ENCODE measurements at regions not wholly inside any gene's neighbourhood (a gene's known extent, or its start where the extent isn't known, plus 50 kb on each side); places are given as distances from the start of the nearest gene placed in this dataset.

- no peak overlapping the region for H3K27ac ChIP-seq (ENCODE audit: low read depth in 1 of 2, low read length in 1 of 2)
- H3K4me3 ChIP-seq (ENCODE audit: low read length in 2 of 2) = no peak overlapping the region
- peaks cover 0 to 3% of the 10 kb centered on the region in 2 donors for H3K9me3 ChIP-seq (ENCODE audit: control insufficient read depth in 2 of 2, insufficient read depth in 1 of 2, low read length in 1 of 2)
- H3K27me3 ChIP-seq (ENCODE audit: control insufficient read depth in 2 of 2, insufficient read depth in 1 of 2, low read length in 1 of 2) = no peaks in the 10 kb centered on the region
- no peaks in the 10 kb centered on the region for H3K4me1 ChIP-seq (ENCODE audit: control insufficient read depth in 2 of 2, insufficient read depth in 2 of 2, low read length in 2 of 2)
- DNase-seq (ENCODE audit: low read depth in 6 of 9, low spot score in 9 of 9) = no peak
- no peaks in the 10 kb centered on the region for H3K36me3 ChIP-seq (ENCODE audit: control insufficient read depth in 2 of 2, insufficient read depth in 2 of 2, low read length in 1 of 2)
These were observed 353.3 kb downstream of the AKAIN1 start for GRCh38 chr18:4843771-4844170.

DNA sequence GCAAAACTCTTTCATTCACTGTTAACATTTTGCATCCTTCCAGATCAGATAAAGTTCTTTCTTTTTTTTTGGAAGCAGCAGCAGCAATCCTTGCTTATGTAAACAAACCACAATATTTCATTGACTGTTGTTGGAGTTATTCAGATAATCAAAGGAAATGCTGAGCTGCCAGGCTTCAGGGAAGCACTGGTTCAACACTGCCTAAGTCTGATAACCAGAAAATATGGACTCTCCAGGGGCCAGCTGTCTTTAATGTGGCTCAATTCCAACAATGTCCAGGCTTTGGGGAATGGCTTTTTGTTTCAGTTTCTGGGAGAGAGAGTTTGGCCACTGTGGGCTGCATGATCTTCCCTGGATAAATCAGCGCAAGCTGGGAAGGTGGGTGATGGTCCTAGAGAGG lies 354.3 kb downstream of the AKAIN1 start:
- Histone ChIP-seq H3K27me3 (ENCODE audit: control insufficient read depth in 2 of 2, insufficient read depth in 1 of 2, low read length in 1 of 2) (no peaks in the 10 kb centered on the region), H3K4me1 (ENCODE audit: control insufficient read depth in 2 of 2, insufficient read depth in 2 of 2, low read length in 2 of 2) (no peaks in the 10 kb centered on the region), H3K27ac (ENCODE audit: low read depth in 1 of 2, low read length in 1 of 2) (no peak overlapping the region), H3K36me3 (ENCODE audit: control insufficient read depth in 2 of 2, insufficient read depth in 2 of 2, low read length in 1 of 2) (no peaks in the 10 kb centered on the region), H3K4me3 (ENCODE audit: low read length in 2 of 2) (no peak overlapping the region), H3K9me3 (ENCODE audit: control insufficient read depth in 2 of 2, insufficient read depth in 1 of 2, low read length in 1 of 2) (peaks cover 0 to 3% of the 10 kb centered on the region in 2 donors)
- 73% methylated on average over 1 of the region's 1 CpG for WGBS
- DNase-seq (ENCODE audit: low read depth in 6 of 9, low spot score in 9 of 9) = no peak

- Histone ChIP-seq H3K9me3 (ENCODE audit: control insufficient read depth in 2 of 2, insufficient read depth in 1 of 2, low read length in 1 of 2) (peaks cover 0 to 3% of the 10 kb centered on the region in 2 donors), H3K4me3 (ENCODE audit: low read length in 2 of 2) (no peak overlapping the region), H3K4me1 (ENCODE audit: control insufficient read depth in 2 of 2, insufficient read depth in 2 of 2, low read length in 2 of 2) (no peaks in the 10 kb centered on the region), H3K27me3 (ENCODE audit: control insufficient read depth in 2 of 2, insufficient read depth in 1 of 2, low read length in 1 of 2) (no peaks in the 10 kb centered on the region), H3K27ac (ENCODE audit: low read depth in 1 of 2, low read length in 1 of 2) (no peak overlapping the region), H3K36me3 (ENCODE audit: control insufficient read depth in 2 of 2, insufficient read depth in 2 of 2, low read length in 1 of 2) (no peaks in the 10 kb centered on the region)
- 77% methylated on average over 2 of the region's 2 CpGs for whole genome bisulfite sequencing
- no peak for DNase-seq (ENCODE audit: low read depth in 6 of 9, low spot score in 9 of 9)
These were observed 354.8 kb downstream of the AKAIN1 start for GRCh38 chr18:4842287-4842686.

DNA sequence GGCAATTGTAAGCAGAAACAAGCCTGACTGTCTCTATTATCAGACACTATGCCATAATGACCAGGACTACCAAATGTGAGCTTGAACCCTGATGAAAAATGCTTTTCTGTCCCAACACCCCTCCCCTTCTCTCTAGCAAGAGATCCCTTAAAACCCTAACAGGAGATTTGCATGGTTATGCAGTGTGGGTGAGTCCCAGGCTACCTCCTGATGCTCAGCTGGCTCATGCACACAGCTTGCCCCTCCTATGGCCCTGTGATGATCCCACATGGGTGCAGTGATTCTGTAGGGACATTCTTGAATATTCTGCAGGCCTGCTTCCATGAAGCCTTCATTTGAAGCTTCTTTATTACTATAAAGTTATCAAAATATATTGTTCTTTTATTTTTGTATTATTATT lies 357.4 kb downstream of the AKAIN1 start:
- Histone ChIP-seq H3K27me3 (ENCODE audit: control insufficient read depth in 2 of 2, insufficient read depth in 1 of 2, low read length in 1 of 2) (no peaks in the 10 kb centered on the region), H3K4me3 (ENCODE audit: low read length in 2 of 2) (no peak overlapping the region), H3K4me1 (ENCODE audit: control insufficient read depth in 2 of 2, insufficient read depth in 2 of 2, low read length in 2 of 2) (no peaks in the 10 kb centered on the region), H3K9me3 (ENCODE audit: control insufficient read depth in 2 of 2, insufficient read depth in 1 of 2, low read length in 1 of 2) (no peaks in the 10 kb centered on the region), H3K27ac (ENCODE audit: low read depth in 1 of 2, low read length in 1 of 2) (no peak overlapping the region), H3K36me3 (ENCODE audit: control insufficient read depth in 2 of 2, insufficient read depth in 2 of 2, low read length in 1 of 2) (no peaks in the 10 kb centered on the region)
- DNase-seq (ENCODE audit: low read depth in 6 of 9, low spot score in 9 of 9) = no peak

GRCh38 chr18:4836141-4836540 lies 360.9 kb downstream of the AKAIN1 start:
- Histone ChIP-seq H3K27me3 (ENCODE audit: control insufficient read depth in 2 of 2, insufficient read depth in 1 of 2, low read length in 1 of 2) (no peaks in the 10 kb centered on the region), H3K4me3 (ENCODE audit: low read length in 2 of 2) (no peak overlapping the region), H3K36me3 (ENCODE audit: control insufficient read depth in 2 of 2, insufficient read depth in 2 of 2, low read length in 1 of 2) (no peaks in the 10 kb centered on the region), H3K4me1 (ENCODE audit: control insufficient read depth in 2 of 2, insufficient read depth in 2 of 2, low read length in 2 of 2) (no peaks in the 10 kb centered on the region), H3K9me3 (ENCODE audit: control insufficient read depth in 2 of 2, insufficient read depth in 1 of 2, low read length in 1 of 2) (no peaks in the 10 kb centered on the region), H3K27ac (ENCODE audit: low read depth in 1 of 2, low read length in 1 of 2) (no peak overlapping the region)
- DNase-seq (ENCODE audit: low read depth in 6 of 9, low spot score in 9 of 9) = no peak
- 62% methylated on average over 1 of the region's 1 CpG for WGBS

DNA sequence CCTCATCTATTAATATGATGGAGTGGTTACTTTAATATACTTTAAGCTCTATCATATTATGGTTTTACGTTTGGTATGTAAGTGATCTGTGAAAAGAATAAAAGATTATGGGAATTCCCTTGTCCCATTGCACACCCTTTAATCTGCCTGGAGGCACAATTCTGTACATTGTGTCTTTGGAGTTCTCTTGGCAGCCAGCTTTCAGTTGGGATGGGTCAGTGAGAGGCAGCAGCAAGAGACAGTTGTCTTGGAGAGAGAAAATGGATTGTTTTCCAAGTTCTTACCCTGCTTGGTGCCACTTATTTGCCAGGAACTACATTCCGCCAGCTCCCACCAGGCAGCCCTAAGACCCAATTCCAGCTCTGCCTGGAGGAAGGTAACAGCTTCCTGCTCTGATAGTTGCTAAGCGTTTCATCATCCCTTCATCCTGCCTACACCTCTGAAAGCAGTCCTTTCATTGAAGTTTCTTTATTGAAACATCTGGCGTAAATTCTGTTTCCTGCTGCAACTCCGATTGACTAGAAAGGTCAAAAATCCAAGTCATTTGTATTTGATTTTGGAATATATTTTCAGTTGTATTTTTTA lies 365.2 kb downstream of the AKAIN1 start:
- Histone ChIP-seq H3K9me3 (ENCODE audit: control insufficient read depth in 2 of 2, insufficient read depth in 1 of 2, low read length in 1 of 2) (no peaks in the 10 kb centered on the region), H3K27me3 (ENCODE audit: control insufficient read depth in 2 of 2, insufficient read depth in 1 of 2, low read length in 1 of 2) (no peaks in the 10 kb centered on the region), H3K4me1 (ENCODE audit: control insufficient read depth in 2 of 2, insufficient read depth in 2 of 2, low read length in 2 of 2) (no peaks in the 10 kb centered on the region), H3K4me3 (ENCODE audit: low read length in 2 of 2) (no peak overlapping the region), H3K36me3 (ENCODE audit: control insufficient read depth in 2 of 2, insufficient read depth in 2 of 2, low read length in 1 of 2) (no peaks in the 10 kb centered on the region), H3K27ac (ENCODE audit: low read depth in 1 of 2, low read length in 1 of 2) (no peak overlapping the region)
- 73% methylated on average over 5 of the region's 5 CpGs for WGBS
- no peak for DNase-seq (ENCODE audit: low read depth in 6 of 9, low spot score in 9 of 9)

DNA sequence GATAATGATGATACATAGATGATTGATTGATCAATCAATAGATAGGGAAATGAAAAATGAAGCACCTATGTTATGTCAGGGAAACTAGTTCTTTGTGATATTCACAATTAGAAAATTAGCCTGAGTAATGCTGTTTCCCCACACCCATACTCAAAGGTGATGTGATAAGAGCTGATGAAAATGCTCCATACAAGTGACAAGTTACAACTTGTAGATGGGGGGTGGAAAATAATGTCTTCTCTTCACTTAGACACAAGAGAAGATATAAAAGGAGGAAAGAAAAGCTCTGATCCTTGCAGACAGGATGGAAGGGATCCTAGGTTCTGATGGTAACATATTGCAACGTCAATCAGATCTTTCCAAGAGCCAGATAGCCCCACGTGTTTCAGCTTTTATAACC lies 365.9 kb downstream of the AKAIN1 start:
- DNase-seq (ENCODE audit: low read depth in 6 of 9, low spot score in 9 of 9) = no peak
- 79% methylated on average over 2 of the region's 2 CpGs for WGBS
- Histone ChIP-seq H3K36me3 (ENCODE audit: control insufficient read depth in 2 of 2, insufficient read depth in 2 of 2, low read length in 1 of 2) (no peaks in the 10 kb centered on the region), H3K4me3 (ENCODE audit: low read length in 2 of 2) (no peak overlapping the region), H3K9me3 (ENCODE audit: control insufficient read depth in 2 of 2, insufficient read depth in 1 of 2, low read length in 1 of 2) (no peaks in the 10 kb centered on the region), H3K27ac (ENCODE audit: low read depth in 1 of 2, low read length in 1 of 2) (no peak overlapping the region), H3K4me1 (ENCODE audit: control insufficient read depth in 2 of 2, insufficient read depth in 2 of 2, low read length in 2 of 2) (no peaks in the 10 kb centered on the region), H3K27me3 (ENCODE audit: control insufficient read depth in 2 of 2, insufficient read depth in 1 of 2, low read length in 1 of 2) (no peaks in the 10 kb centered on the region)

DNA sequence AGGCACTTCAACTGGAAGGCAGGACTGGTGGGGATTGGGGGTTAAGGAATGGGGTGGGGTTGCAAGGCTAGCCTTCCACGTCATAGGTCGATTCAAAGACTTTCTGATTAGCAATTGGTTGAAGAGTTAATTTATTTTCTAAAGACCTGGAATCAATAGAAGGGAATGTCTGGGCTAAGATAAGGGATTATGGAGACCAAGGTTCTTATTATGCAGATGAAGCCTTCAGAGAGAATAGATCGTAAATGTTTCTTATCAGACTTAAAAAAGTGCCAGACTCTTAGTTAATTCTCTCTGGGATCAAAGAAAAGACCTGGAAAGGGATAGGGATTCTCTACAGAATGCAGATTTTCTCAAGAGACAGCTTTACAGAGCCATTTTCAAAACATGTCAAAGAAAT lies 368.0 kb upstream of the DLGAP1 start:
- no peak overlapping the region for H3K4me3 ChIP-seq (ENCODE audit: low read length in 2 of 2)
- H3K9me3 ChIP-seq (ENCODE audit: control insufficient read depth in 2 of 2, insufficient read depth in 1 of 2, low read length in 1 of 2) = peaks cover 0 to 5% of the 10 kb centered on the region in 2 donors
- WGBS = 85% methylated on average over 3 of the region's 3 CpGs
- H3K36me3 ChIP-seq (ENCODE audit: control insufficient read depth in 2 of 2, insufficient read depth in 2 of 2, low read length in 1 of 2) = no peaks in the 10 kb centered on the region
- no peaks in the 10 kb centered on the region for H3K27me3 ChIP-seq (ENCODE audit: control insufficient read depth in 2 of 2, insufficient read depth in 1 of 2, low read length in 1 of 2)
- no peaks in the 10 kb centered on the region for H3K4me1 ChIP-seq (ENCODE audit: control insufficient read depth in 2 of 2, insufficient read depth in 2 of 2, low read length in 2 of 2)
- no peak overlapping the region for H3K27ac ChIP-seq (ENCODE audit: low read depth in 1 of 2, low read length in 1 of 2)
- no peak for DNase-seq (ENCODE audit: low read depth in 6 of 9, low spot score in 9 of 9)

GRCh38 chr18:4821801-4822200 lies 366.7 kb upstream of the DLGAP1 start:
- no peak for DNase-seq (ENCODE audit: low read depth in 6 of 9, low spot score in 9 of 9)

GRCh38 chr18:4817665-4818064 lies 362.6 kb upstream of the DLGAP1 start:
- no peaks in the 10 kb centered on the region for H3K4me1 ChIP-seq (ENCODE audit: control insufficient read depth in 2 of 2, insufficient read depth in 2 of 2, low read length in 2 of 2)
- H3K36me3 ChIP-seq (ENCODE audit: control insufficient read depth in 2 of 2, insufficient read depth in 2 of 2, low read length in 1 of 2) = no peaks in the 10 kb centered on the region
- no peak overlapping the region for H3K27ac ChIP-seq (ENCODE audit: low read depth in 1 of 2, low read length in 1 of 2)
- H3K27me3 ChIP-seq (ENCODE audit: control insufficient read depth in 2 of 2, insufficient read depth in 1 of 2, low read length in 1 of 2) = no peaks in the 10 kb centered on the region
- 90% methylated on average over 1 of the region's 1 CpG for WGBS
- DNase-seq (ENCODE audit: low read depth in 6 of 9, low spot score in 9 of 9) = no peak
- no peak overlapping the region for H3K4me3 ChIP-seq (ENCODE audit: low read length in 2 of 2)
- H3K9me3 ChIP-seq (ENCODE audit: control insufficient read depth in 2 of 2, insufficient read depth in 1 of 2, low read length in 1 of 2) = peaks cover 0 to 2% of the 10 kb centered on the region in 2 donors

More at GRCh38 chr18:4821801-4822200, 366.7 kb upstream of the DLGAP1 start:
- Histone ChIP-seq H3K4me3 (ENCODE audit: low read length in 2 of 2) (no peak overlapping the region), H3K36me3 (ENCODE audit: control insufficient read depth in 2 of 2, insufficient read depth in 2 of 2, low read length in 1 of 2) (no peaks in the 10 kb centered on the region), H3K27me3 (ENCODE audit: control insufficient read depth in 2 of 2, insufficient read depth in 1 of 2, low read length in 1 of 2) (no peaks in the 10 kb centered on the region), H3K4me1 (ENCODE audit: control insufficient read depth in 2 of 2, insufficient read depth in 2 of 2, low read length in 2 of 2) (no peaks in the 10 kb centered on the region), H3K27ac (ENCODE audit: low read depth in 1 of 2, low read length in 1 of 2) (no peak overlapping the region), H3K9me3 (ENCODE audit: control insufficient read depth in 2 of 2, insufficient read depth in 1 of 2, low read length in 1 of 2) (peaks cover 0 to 5% of the 10 kb centered on the region in 2 donors)
- 89% methylated on average over 2 of the region's 2 CpGs for WGBS
